ENCODE measurements at regions not wholly inside any gene's neighbourhood (a gene's known extent, or its start where the extent isn't known, plus 50 kb on each side); places are given as distances from the start of the nearest gene placed in this dataset.
"Not testable (repeated sequence)": the region's sequence is repeated elsewhere in the genome, so short reads cannot be mapped to it uniquely, and the experiment has no call there.

DNA sequence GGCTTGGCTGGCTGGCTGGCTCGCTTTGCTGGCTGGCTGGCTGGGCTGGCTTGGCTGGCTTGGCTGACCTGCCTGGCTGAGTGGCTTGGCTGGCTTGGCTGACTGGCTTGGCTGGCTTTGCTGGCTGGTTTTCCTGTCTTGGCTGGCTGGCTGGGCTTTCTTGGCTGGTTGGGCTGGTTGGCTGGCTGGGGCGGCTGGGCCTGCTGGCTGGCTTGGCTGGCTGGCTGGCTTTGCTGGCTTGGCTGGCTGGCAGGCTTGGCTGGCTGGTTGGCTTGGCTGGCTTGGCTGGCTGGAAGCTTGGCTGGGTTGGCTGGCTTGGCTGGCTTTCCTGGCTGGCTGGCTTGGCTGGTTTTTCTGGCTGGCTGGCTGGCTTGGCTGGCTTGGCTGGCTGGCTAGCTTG, 435.6 kb downstream of the GOLGA6L6 start:
- 40% methylated on average over 1 of the region's 2 CpGs for WGBS (ENCODE audit: low lambda C conversion rate)

DNA sequence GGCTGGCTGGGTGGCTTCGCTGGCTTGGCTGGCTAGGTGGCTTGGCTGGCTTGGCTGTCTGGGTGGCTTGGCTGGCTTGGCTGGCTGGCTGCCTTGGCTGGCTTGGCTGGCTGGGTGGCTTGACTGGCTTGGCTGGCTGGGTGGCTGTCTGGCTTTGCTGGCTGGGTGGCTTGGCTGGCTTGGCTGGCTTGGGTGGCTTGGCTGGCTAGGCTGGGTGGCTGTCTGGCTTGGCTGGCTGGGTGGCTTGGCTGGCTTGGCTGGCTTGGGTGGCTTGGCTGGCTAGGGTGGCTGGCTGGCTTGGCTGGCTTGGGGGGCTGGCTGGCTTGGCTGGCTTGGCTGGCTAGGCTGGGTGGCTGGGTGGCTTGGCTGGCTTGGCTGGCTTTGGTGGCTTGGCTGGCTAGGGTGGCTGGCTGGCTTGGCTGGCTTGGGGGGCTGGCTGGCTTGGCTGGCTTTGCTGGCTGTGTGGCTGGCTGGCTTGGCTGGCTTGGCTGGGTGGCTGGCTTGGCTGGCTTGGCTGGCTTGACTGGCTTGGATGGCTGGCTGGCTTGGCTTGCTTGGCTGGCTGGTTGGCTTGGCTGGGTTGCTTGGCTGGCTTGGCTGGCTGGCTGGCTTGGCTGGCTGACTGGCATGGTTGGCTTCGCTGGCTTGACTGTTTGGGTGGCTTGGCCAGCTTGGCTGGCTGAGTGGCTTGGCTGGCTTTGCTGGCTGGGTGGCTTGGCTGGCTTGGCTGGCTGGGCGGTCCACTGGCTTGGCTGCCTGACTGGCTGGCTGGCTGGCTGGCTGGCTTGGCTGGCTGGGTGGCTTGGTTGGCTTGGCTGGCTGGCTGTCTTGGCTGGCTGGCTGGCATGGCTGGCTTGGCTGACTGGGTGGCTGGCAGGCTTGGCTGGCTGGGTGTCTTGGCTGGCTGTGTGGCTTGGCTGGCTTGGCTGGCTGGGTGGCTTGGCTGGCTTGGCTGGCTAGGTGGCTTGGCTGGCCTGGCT, 436.3 kb downstream of the GOLGA6L6 start:
- CTCF ChIA-PET; H3K9me2 ChIP-seq; H3K27me3 ChIP-seq (ENCODE audit: insufficient read depth); H3K9me3 ChIP-seq; H3K36me3 ChIP-seq (replicated peaks in 1 of 2; ENCODE audit: control insufficient read depth in 1 of 2, insufficient read depth in 2 of 2, low read length in 1 of 2); POLR2A ChIA-PET; H3K4me3 ChIP-seq (ENCODE audit: low read depth in 2 of 2, low read length in 1 of 2); H3K79me2 ChIP-seq (ENCODE audit: insufficient read depth); H3K4me2 ChIP-seq; H2AFZ ChIP-seq (ENCODE audit: low read depth); DNase-seq; H3K9ac ChIP-seq; H3K27ac ChIP-seq (ENCODE audit: low read depth in 2 of 2, low read length in 1 of 2); H3F3A ChIP-seq (replicated peaks; ENCODE audit: insufficient read depth); H4K20me1 ChIP-seq (ENCODE audit: insufficient read depth); H3K4me1 ChIP-seq (ENCODE audit: control insufficient read depth in 1 of 2, insufficient read depth in 2 of 2, low read depth in 1 of 2, low read length in 1 of 2): not testable (repeated sequence)
- WGBS (ENCODE audit: low lambda C conversion rate), result 25% methylated on average over 1 of the region's 3 CpGs

More for the DNA sequence above, 435.6 kb downstream of the GOLGA6L6 start:
- Histone ChIP-seq H3K4me3 (ENCODE audit: low read depth in 2 of 2, low read length in 1 of 2) (no peak overlapping the region), H3K79me2 (ENCODE audit: insufficient read depth) (no peaks in the 10 kb centered on the region), H3K9me3 (no peaks in the 10 kb centered on the region), H4K20me1 (ENCODE audit: insufficient read depth) (no peaks in the 10 kb centered on the region), H3K36me3 (replicated peaks in 1 of 2; ENCODE audit: control insufficient read depth in 1 of 2, insufficient read depth in 2 of 2, low read length in 1 of 2) (no peaks in the 10 kb centered on the region), H2AFZ (ENCODE audit: low read depth) (no peak overlapping the region), H3K9ac (no peak overlapping the region), H3K9me2 (no peaks in the 10 kb centered on the region), H3F3A (replicated peaks; ENCODE audit: insufficient read depth) (no peaks in the 10 kb centered on the region), H3K27me3 (ENCODE audit: insufficient read depth) (no peaks in the 10 kb centered on the region), H3K4me1 (ENCODE audit: control insufficient read depth in 1 of 2, insufficient read depth in 2 of 2, low read depth in 1 of 2, low read length in 1 of 2) (no peaks in the 10 kb centered on the region), H3K4me2 (no peak overlapping the region), H3K27ac (ENCODE audit: low read depth in 2 of 2, low read length in 1 of 2) (no peak overlapping the region)
- TF ChIP-seq TCF12 (IDR thresholded peaks at IDR 0.05) (no peak), GATA2 (CRISPR knock-in tag; IDR thresholded peaks at IDR 0.05) (no peak), TAF1 (IDR thresholded peaks at IDR 0.05; ENCODE audit: borderline replicate concordance, low read depth, low read length) (no peak), RCOR1 (IDR thresholded peaks at IDR 0.05; ENCODE audit: low read length) (no peak), GABPA (IDR thresholded peaks at IDR 0.05; ENCODE audit: low read depth) (no peak), TEAD4 (IDR thresholded peaks at IDR 0.05; ENCODE audit: borderline replicate concordance, insufficient read depth) (no peak), FOXJ3 (CRISPR knock-in tag; IDR thresholded peaks at IDR 0.05) (no peak), YY1 (IDR thresholded peaks at IDR 0.05; ENCODE audit: low read depth) (no peak), SMC3 (IDR thresholded peaks at IDR 0.05; ENCODE audit: low read depth, low read length) (no peak), NFIC (IDR thresholded peaks at IDR 0.05; ENCODE audit: borderline replicate concordance) (no peak)
- TF ChIP-seq, protein P1, sequence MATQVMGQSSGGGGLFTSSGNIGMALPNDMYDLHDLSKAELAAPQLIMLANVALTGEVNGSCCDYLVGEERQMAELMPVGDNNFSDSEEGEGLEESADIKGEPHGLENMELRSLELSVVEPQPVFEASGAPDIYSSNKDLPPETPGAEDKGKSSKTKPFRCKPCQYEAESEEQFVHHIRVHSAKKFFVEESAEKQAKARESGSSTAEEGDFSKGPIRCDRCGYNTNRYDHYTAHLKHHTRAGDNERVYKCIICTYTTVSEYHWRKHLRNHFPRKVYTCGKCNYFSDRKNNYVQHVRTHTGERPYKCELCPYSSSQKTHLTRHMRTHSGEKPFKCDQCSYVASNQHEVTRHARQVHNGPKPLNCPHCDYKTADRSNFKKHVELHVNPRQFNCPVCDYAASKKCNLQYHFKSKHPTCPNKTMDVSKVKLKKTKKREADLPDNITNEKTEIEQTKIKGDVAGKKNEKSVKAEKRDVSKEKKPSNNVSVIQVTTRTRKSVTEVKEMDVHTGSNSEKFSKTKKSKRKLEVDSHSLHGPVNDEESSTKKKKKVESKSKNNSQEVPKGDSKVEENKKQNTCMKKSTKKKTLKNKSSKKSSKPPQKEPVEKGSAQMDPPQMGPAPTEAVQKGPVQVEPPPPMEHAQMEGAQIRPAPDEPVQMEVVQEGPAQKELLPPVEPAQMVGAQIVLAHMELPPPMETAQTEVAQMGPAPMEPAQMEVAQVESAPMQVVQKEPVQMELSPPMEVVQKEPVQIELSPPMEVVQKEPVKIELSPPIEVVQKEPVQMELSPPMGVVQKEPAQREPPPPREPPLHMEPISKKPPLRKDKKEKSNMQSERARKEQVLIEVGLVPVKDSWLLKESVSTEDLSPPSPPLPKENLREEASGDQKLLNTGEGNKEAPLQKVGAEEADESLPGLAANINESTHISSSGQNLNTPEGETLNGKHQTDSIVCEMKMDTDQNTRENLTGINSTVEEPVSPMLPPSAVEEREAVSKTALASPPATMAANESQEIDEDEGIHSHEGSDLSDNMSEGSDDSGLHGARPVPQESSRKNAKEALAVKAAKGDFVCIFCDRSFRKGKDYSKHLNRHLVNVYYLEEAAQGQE (IDR thresholded peaks at IDR 0.05; ENCODE audit: low read depth, low read length), result no peak
- ChIA-PET CTCF (no interaction called here), POLR2A (no interaction called here)
- no peak for DNase-seq

DNA sequence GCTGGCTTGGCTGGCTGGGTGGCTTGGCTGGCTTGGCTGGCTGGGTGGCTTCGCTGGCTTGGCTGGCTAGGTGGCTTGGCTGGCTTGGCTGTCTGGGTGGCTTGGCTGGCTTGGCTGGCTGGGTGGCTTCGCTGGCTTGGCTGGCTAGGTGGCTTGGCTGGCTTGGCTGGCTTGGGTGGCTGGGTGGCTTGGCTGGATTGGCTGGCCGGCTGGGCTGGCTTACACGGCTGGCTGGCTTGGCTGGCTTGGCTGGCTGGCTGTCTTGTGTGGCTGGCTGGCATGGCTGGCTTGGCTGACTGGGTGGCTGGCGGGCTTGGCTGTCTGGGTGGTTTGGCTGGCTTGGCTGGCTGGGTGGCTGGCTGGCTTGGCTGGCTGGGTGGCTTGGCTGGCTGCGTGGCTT, 437.0 kb downstream of the GOLGA6L6 start:
- H3K79me2 ChIP-seq (ENCODE audit: insufficient read depth); POLR2A ChIA-PET; H3K27ac ChIP-seq (ENCODE audit: low read depth in 2 of 2, low read length in 1 of 2); H3K9ac ChIP-seq; H3K27me3 ChIP-seq (ENCODE audit: insufficient read depth); H3K9me2 ChIP-seq; H3K36me3 ChIP-seq (replicated peaks in 1 of 2; ENCODE audit: control insufficient read depth in 1 of 2, insufficient read depth in 2 of 2, low read length in 1 of 2); CTCF ChIA-PET; DNase-seq; H3F3A ChIP-seq (replicated peaks; ENCODE audit: insufficient read depth); H4K20me1 ChIP-seq (ENCODE audit: insufficient read depth); H3K4me2 ChIP-seq; H3K9me3 ChIP-seq; H3K4me3 ChIP-seq (ENCODE audit: low read depth in 2 of 2, low read length in 1 of 2); H3K4me1 ChIP-seq (ENCODE audit: control insufficient read depth in 1 of 2, insufficient read depth in 2 of 2, low read depth in 1 of 2, low read length in 1 of 2); H2AFZ ChIP-seq (ENCODE audit: low read depth): not testable (repeated sequence)
- WGBS (ENCODE audit: low lambda C conversion rate), result no CpG with 5 or more reads among the region's 6 CpGs

DNA sequence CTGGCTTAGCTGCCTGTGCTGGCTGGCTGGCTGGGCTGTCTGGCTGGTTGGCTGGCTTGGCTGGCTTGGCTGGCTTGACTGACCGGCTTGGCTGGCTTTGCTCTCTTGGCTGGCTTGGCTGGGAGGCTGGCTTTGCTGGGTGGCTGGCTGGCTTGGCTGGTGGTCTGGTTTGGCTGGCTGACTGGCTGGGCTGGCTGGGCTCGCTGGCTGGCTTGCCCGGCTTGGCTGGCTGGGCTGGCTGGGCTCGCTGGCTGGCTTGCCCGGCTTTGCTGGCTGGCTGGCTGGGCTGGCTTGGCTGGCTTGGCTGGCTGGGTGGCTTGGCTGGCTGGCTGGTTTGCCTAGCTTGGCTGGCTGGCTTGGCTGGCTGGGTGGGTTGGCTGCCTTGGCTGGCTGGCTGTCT, 438.7 kb downstream of the GOLGA6L6 start:
- H3K4me2 ChIP-seq; H3K79me2 ChIP-seq (ENCODE audit: insufficient read depth); H3K9me3 ChIP-seq; H3K9me2 ChIP-seq; DNase-seq; H3K4me1 ChIP-seq (ENCODE audit: control insufficient read depth in 1 of 2, insufficient read depth in 2 of 2, low read depth in 1 of 2, low read length in 1 of 2); POLR2A ChIA-PET; H3K27me3 ChIP-seq (ENCODE audit: insufficient read depth); H3F3A ChIP-seq (replicated peaks; ENCODE audit: insufficient read depth); H3K27ac ChIP-seq (ENCODE audit: low read depth in 2 of 2, low read length in 1 of 2); H4K20me1 ChIP-seq (ENCODE audit: insufficient read depth); H3K36me3 ChIP-seq (replicated peaks in 1 of 2; ENCODE audit: control insufficient read depth in 1 of 2, insufficient read depth in 2 of 2, low read length in 1 of 2); H3K4me3 ChIP-seq (ENCODE audit: low read depth in 2 of 2, low read length in 1 of 2); H2AFZ ChIP-seq (ENCODE audit: low read depth); CTCF ChIA-PET; H3K9ac ChIP-seq: not testable (repeated sequence)
- 29% methylated on average over 4 of the region's 5 CpGs for WGBS (ENCODE audit: low lambda C conversion rate)
